ENCODE measurements at regions not wholly inside any gene's neighbourhood (a gene's known extent, or its start where the extent isn't known, plus 50 kb on each side); places are given as distances from the start of the nearest gene placed in this dataset.
A peak's percentile ranks its signal among the peaks of the same experiment; 100 is the strongest.

GRCh38 chr1:14538335-14538734 is 60.1 kb upstream of the KAZN start:
- in situ Hi-C loops (cut with HindIII; ENCODE audit: low pct_unique_long_range_greater_than_20kb, low sequenced_read_pairs) = no loop called here
- peak; percentile 42 for DNase-seq (ENCODE audit: low read depth, low spot score)

- no peak for DNase-seq (ENCODE audit: low read depth, low spot score)
- in situ Hi-C loops (cut with HindIII; ENCODE audit: low pct_unique_long_range_greater_than_20kb, low sequenced_read_pairs) = no loop called here
Observed at GRCh38 chr1:14539309-14539708, 59.2 kb upstream of the KAZN start.

DNA sequence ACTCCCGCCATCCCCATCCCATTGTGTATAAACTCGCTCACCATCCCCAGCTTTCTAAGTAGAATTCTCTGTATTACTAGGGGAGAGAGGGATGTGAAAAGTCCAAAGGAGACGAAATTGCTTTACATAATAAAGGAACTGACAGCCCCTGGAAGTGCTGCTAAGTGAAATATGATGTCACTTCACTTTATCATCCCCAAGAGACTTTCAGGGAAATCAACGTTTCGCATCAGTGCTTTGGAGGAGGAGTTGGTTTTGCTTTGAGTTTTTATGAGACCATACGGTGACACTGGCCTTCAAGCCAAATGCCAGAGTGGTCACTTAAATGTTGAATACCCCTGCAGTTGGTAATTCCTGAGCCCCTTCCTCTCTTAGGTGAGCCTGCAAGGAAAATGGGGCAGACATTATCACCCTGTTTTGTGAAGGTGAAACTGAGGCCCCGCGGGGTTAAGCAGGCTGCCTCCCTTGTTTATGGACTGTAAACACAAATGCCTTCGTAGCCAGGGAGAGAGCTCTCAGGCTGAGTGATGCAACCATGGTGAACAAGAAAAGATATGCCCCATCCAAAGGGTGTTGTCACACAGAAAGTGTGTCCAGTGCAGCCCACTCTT is 58.4 kb upstream of the KAZN start:
- no peak for DNase-seq (ENCODE audit: low read depth, low spot score)
- in situ Hi-C loops (cut with HindIII; ENCODE audit: low pct_unique_long_range_greater_than_20kb, low sequenced_read_pairs) = no loop called here

GRCh38 chr1:14541348-14541747 is 57.1 kb upstream of the KAZN start:
- DNase-seq (ENCODE audit: low read depth, low spot score) = no peak
- in situ Hi-C loops (cut with HindIII; ENCODE audit: low pct_unique_long_range_greater_than_20kb, low sequenced_read_pairs) = no loop called here

DNA sequence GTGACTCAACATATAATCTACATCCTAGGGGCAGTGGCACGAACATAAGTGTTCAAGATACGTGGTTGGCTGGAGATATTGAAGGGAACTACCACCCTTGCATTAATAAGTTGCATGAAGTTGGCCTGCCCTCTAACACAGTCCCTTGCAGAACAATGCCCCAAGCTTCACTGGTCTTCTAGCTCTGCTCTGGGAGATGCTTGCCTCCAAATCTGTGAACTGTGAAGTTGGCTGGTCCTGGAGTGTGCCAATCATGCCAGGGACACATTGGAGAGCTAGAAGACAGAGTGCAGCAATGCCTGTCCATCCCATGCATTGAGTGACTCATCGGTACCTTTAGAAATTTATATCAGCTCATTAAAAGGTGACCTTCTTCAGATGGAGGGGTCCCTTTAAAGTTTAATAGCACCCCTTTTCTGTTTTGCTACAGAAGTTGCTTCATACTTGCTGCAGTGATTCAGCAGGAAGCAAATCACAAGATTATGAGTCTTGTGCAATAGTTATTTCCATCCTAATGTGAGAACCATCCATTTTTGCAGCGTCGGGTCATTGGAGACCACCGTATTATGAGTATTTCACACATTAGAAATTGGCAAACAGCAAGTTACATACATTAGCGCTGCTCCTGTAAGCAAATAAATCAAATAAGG is 55.2 kb upstream of the KAZN start:
- in situ Hi-C loops (cut with HindIII; ENCODE audit: low pct_unique_long_range_greater_than_20kb, low sequenced_read_pairs) = no loop called here
- no peak for DNase-seq (ENCODE audit: low read depth, low spot score)

DNA sequence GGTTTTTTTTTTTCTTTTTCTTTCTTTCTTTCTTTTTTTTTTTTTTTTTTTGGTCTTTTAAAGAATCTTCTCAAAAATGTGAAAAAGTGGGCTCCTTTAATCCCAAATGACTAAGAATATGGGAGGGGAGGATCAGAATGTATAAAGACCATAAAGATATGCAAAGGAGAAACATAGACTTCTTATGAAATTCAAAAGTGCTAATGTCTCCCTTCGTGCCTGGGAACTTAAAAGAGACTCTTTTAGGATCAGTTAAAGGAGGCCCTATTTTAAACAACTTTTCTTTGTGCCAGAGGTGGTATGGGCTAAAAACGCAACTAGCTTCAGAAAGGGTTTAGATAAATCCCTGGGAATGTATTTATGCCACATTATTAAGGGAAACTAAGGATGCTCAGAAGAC is 54.2 kb upstream of the KAZN start:
- in situ Hi-C loops (cut with HindIII; ENCODE audit: low pct_unique_long_range_greater_than_20kb, low sequenced_read_pairs) = no loop called here

DNA sequence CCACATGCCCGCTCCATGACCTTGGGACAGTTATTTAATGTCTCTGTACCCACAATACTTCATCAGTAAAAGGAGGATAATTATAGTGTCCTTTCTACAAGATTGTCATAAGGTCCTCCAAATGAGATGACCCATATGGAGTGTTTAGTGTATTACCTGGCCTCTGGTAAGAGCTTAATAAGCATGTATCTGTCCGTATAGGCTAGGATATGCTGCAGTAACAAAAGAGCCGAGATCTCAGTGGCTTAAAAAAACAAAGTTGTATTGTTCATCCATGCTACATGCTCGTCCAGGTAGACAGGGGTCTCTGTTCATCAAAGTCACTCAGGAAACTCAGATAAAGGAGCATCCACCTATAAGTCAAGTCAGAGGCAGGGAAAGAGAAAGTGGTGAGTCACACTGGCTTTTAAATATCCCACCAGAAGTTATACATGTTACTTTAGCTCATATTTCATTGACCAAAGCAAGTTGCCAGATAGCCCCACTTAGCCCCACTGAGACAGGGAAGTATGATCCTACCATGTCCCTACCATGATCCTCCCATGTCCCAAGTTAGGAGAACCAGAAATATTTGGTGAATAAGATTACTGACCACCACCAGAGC is 53.0 kb upstream of the KAZN start:
- no peak for DNase-seq (ENCODE audit: low read depth, low spot score)
- in situ Hi-C loops (cut with HindIII; ENCODE audit: low pct_unique_long_range_greater_than_20kb, low sequenced_read_pairs) = no loop called here

More for the DNA sequence above, 54.2 kb upstream of the KAZN start:
- no peak for DNase-seq (ENCODE audit: low read depth, low spot score)

GRCh38 chr1:14546416-14546815 is 52.1 kb upstream of the KAZN start:
- DNase-seq (ENCODE audit: low read depth, low spot score) = no peak
- in situ Hi-C loops (cut with HindIII; ENCODE audit: low pct_unique_long_range_greater_than_20kb, low sequenced_read_pairs) = no loop called here

Small RNAs in the stretch of these regions (small RNA-seq; reads per million reads assigned to genes)
- gene RNU6-1265P = 0 reads per million in 2 experiments
